ENCODE measurements at regions not wholly inside any gene's neighbourhood (a gene's known extent, or its start where the extent isn't known, plus 50 kb on each side); places are given as distances from the start of the nearest gene placed in this dataset.
"Not testable (repeated sequence)": the region's sequence is repeated elsewhere in the genome, so short reads cannot be mapped to it uniquely, and the experiment has no call there.

DNA sequence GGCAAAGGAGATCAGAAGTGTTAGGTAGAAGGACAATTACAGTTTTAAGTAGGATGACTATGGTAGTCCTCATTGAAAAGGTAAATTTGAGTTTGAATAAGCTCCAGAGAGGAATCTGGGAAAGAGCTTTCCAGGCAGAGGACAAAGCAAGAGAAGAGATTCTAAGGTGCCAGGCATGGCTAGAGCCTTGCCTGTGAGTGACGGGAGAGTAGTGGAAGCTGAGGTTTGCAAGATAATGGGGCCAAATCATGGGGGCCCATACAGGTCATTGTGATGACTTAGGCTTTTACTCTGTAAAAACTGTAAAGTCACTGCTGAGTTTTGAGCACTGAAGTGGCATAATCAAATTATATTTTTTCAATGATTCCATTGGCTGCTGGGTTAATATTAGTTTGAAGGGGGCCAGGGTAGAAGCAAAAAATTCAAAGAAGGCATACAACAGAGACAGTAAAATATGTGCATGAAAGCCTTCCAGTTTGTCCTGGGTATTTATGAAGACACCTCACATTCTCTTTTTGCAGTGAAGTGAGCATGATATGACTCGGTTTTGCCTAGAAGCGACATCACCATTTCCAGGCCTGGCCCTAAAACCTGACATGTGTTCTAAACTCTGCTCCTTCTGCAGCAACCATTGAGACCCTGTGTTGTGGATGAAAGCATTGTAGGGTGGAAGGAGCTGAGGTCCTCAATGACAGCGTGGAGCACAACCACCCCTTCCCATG, 279.8 kb upstream of the TNC start:
- in situ Hi-C loops (cut with MboI; ENCODE audit: low sequenced_read_pairs) = no loop called here

DNA sequence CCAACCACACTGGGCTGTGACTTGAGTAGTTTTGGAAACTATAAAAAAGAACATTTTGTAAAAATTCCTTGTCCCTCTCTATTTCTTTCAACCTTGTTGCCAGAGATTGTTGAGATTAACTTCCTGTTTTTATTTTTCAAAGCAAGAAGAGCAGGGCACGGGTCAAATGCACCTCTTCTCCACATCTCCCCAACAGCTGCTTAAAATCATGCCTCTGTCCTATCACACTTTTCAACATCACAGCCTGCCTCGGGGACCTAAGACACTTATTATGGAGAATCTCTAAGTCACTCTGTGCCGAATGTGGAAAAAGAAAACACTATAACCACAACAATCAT, 280.3 kb upstream of the TNC start:
- in situ Hi-C loops (cut with MboI; ENCODE audit: low sequenced_read_pairs) = no loop called here

DNA sequence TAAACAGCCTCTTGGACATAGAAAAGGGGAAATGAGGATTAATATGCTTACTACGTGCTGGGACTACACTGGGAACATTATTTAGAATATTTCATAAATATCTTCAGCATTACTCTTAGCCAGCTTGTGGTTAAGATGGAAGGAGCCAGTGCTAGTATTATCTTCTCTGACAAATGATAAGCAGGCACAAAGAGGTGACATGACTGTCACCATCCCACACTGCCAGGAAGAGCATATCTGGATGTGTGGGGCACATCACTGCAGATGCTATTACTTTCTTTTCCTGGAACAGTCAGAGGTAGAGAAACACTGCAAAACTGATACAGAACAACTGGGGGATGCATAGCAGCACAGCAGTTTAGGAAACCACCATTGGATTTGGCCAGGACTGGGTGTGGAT, 281.0 kb upstream of the TNC start:
- in situ Hi-C loops (cut with MboI; ENCODE audit: low sequenced_read_pairs) = no loop called here

DNA sequence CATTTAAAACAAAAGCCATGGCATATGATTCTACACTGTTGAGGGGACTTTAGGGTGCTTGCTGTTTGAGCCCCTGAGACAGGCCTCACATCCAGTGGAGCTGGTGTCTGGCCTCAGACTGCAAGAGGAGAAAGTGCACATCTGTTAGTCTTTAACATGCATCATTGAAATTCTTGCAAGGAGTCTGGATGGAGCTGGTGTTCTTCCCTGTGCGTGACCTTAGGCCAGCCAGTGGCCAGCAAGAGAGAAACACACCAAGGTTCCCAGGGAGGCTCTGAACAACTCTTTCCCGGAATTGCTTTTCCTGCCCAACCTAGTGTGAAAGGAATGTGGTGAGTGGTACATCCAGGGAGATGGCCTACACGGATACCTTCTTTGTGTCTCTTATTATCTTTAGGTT, 282.8 kb upstream of the TNC start:
- in situ Hi-C loops (cut with MboI; ENCODE audit: low sequenced_read_pairs) = no loop called here

DNA sequence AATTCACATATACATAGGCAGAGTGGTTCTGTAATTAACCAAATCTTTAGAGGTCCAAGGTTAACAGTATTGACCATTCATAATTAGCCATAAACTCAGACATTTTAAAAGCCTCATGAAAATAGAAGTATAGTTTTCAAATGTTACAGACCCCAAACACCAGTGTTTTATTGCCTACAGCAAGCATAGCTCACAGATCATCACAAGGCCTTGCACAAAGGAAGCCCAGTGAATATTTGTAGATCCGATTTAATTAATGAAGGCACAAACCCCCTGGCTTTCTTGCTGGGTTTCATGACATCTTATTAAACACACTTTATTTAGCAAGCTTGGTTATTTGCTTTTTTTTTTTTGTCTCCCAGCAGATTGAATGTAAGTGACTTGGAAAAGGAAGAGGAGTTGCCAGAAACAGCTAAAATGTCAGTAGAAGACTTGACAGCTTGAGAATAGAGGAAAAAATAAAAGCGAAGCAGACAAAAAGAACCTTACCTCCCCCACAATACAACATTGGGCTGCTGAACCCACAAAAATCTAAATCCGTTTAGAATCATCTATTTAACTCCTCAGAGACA, 283.9 kb upstream of the TNC start:
- in situ Hi-C loops (cut with MboI; ENCODE audit: low sequenced_read_pairs) = no loop called here

DNA sequence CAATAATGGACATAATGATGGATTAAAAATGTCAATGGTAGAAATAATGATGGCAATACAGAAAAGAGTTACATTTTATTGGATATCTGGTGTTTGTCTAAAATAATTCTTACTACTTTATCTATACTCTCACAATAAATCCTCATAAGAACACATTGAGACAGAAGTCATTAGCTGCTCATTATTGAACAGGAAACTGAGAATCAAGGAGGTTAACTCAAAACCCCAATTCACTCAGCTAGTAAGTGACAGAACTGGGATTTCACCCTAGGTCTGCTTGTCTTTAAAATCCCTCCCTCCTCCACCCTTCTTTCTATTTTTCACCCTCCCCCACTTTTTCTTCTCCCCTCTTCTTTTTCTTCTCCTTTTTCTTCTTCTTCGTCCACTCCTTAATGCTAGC, 285.8 kb upstream of the TNC start:
- in situ Hi-C loops (cut with MboI; ENCODE audit: low sequenced_read_pairs) = no loop called here

DNA sequence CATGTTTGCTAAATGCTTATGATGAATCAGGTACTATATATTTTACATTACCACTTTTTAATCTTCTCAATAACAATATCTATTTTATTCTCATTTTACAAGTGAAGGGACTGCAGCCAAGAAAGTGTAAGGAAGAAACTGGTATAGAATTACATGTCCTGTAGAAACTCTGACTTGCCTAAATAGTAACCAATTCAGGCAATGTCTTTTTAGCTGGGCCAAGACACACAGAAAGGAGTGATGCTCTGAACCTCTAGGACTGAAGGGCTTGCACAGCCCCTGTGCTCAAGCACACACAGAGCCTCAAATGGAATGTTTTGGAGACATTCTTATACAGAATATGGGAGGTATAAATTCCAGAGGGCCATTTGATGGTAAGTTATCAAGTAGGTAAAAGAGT, 286.4 kb upstream of the TNC start:
- in situ Hi-C loops (cut with MboI; ENCODE audit: low sequenced_read_pairs) = no loop called here

DNA sequence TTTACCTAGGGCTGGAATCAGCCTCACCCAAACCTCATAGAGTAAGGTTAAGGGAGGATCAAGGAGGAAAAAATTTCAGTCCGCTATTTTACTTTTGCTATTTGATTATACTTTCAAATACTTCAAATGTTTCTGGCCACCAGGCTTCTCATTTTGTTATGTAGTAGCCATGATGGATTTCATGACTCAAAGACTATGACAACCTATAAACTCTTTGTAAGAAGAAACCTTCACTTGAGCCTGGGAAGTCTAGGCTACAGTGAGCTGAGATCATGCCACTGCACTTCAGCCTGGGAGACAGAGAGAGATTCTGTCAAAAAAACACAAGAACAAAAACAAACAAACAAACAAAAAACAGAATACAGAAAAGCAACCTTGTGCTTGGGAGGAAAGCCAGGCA, 293.6 kb upstream of the TNC start:
- in situ Hi-C loops (cut with MboI; ENCODE audit: low sequenced_read_pairs) = no loop called here

DNA sequence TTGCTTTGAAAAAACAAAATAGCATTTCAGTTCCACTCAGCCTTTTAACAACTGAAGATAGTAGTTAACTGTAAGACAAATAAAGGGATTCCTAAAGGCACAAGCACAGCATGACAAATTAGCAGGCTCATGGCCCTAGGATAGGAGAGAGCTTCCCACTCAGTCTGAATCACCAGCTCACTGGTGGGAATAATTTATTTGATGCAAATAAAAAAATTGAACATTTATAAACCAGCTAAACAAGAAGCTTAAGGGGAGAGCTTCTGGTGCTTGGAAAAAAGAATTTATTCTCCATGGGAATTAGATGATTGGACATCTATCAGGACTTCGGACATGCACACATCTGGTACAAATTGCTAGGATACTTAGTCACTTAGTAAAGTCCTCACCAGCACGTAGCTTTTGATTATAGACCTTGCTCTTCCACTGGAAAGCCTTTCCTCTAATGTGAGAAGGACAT, 294.1 kb upstream of the TNC start:
- in situ Hi-C loops (cut with MboI; ENCODE audit: low sequenced_read_pairs) = no loop called here

DNA sequence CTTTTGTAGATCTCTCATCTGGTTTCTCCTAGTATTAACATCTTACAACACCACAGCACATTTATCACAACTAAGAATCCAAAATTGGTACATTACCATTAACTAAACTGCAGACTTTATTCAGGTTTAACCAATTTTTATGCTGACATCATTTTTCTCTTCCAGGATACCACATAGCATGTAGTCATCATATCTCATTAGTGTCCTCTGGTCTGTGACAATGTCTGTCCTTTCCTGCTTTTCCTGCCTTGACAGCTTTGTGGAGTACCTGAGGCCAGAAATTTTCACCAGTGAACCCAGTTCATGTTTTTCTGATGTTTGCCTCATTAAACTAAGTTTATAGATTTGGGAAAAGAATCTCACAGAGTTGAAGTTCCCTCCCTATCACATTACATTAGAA, 294.7 kb upstream of the TNC start:
- in situ Hi-C loops (cut with MboI; ENCODE audit: low sequenced_read_pairs) = no loop called here

DNA sequence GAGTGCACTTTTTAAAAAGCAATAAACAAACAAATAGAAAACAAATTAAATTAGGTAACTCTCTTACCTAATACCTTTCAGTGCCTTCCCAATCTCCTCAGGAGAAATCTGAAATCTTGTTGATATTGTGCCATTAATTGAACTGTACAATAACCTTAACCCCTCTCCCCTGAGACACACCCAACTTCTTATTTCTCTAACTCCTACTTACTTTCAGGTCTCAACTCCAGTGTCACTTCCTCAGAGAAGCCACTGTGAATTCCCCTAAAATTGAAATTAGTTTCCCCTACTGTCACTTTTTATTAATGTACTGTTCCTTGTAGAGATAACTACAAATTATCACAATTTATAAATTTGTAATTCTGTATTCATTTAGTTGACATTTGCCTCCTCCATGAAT, 295.3 kb upstream of the TNC start:
- in situ Hi-C loops (cut with MboI; ENCODE audit: low sequenced_read_pairs) = no loop called here

DNA sequence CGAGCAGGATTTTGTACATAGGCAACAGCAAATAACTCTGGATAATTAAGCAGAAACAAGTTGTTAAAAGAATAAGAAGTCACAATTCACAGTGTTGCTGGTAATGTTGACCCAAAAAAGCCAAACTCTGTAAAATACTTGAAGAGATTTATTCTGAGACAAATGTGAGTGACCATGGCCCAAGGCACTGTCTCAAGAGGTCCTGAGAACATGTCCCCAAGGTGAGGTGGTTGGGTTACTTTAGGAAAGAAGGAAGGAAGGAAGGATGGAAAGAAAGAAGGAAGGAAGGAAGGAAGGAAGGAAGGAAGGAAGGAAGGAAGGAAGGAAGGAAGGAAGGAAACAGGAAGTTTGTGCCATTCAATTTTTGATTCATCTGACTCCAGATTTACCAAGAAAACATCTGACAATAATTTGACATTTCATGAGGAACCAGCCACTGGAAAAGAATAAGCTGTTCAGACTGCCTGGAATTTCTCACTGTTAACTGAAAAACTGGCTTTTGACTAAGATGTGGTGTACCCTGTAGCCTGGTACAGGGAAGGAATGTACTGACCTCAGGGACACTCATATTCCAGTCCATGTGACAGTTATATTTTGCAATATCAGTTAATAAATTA, 295.9 kb upstream of the TNC start:
- in situ Hi-C loops (cut with MboI; ENCODE audit: low sequenced_read_pairs) = no loop called here

DNA sequence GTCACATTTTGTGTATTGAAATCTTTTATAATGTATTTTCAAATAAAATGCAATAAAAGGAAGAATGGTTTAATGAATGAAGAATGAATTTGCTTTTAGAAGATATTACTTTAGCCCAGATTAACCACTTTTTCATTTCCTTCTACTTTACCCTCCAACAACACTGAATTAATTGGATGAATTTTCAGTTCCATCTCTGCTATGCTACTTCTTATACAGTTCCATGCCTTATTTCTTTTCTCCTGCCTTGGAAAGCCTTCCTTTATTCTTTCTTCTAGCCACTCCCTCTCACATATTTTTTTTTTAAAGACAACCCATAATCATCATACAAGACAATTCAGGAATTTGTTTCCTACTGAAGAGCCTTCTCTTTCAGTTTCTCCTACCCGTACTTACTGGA, 296.6 kb upstream of the TNC start:
- in situ Hi-C loops (cut with MboI; ENCODE audit: low sequenced_read_pairs) = no loop called here

DNA sequence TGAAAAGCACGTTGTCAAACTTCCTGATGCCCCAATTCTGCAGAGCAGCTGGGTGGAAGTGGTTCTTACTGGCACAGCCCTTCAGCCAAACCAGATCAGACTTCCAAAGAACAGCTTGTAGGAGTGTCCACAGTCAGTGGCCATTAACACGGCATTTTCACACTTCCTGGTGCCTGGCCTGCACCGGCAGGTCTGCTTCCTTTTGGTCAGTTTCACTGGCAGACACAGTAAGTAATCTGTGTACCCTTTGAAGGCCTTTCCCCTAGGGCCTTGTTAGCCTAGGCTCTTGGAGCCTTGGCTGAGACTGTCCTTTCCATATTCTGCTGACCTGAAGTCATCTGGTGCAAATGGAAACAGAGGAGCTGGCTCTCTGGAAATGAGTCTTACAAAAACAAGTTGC, 297.5 kb upstream of the TNC start:
- in situ Hi-C loops (cut with MboI; ENCODE audit: low sequenced_read_pairs) = no loop called here

DNA sequence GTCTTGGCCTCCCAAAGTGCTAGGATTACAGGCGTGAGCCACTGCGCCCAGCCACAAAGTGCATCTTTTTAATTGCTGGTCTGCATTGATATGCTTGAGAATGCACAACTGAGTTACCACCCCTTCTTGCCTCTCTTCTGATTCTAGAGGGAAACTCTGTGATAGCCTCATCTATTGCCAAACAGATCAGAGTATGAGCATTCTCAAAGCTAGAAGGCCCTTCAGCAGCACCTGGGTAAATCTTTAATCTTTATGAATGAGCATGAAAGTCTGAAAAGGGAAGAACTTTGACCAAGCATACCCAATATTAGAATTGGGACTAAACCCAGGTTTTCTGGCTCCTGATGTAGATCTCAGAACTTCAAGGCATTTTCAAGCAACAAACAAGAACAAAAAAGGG, 298.3 kb upstream of the TNC start:
- in situ Hi-C loops (cut with MboI; ENCODE audit: low sequenced_read_pairs) = no loop called here

DNA sequence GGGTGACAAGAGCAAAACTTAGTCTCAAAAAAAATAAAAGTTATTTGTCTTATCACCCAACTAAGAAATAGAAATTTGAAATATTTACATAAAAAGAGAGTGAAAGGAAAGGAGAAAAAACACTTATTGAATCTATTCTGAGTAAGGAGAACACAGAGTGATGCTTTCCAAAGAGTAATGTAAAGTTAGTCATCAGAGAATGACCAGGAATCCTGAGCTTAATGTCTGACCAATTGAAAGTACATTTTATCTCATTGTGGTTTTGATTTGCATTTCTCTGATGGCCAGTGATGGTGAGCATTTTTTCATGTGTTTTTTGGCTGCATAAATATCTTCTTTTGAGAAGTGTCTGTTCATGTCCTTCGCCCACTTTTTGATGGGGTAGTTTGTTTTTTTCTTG, 300.2 kb upstream of the TNC start:
- in situ Hi-C loops (cut with MboI; ENCODE audit: low sequenced_read_pairs) = not testable (repeated sequence)

DNA sequence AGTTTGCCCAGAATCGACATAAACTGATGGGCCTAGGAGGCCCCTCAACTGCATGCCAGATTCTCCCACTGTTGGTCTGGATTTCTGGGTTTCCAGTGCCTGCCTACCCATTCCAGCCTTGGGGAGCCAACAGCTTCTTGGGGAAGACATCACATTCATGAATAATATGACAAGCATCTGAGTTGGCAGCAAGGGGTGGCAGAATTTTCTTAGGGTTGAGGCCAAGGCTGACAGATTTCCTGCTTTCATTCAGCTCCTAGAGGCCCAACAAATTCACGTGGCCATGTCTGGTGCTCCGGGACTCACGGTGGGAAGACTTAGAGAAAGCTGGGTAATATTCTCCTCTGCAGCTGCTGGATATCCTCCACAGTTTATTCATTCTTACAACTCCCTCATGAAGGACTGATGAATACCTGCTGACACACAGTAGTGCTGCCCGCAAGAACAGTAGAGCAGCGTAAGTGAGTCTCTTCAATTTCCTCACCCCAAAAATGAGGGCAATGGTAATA, 305.0 kb upstream of the TNC start:
- in situ Hi-C loops (cut with MboI; ENCODE audit: low sequenced_read_pairs) = no loop called here

DNA sequence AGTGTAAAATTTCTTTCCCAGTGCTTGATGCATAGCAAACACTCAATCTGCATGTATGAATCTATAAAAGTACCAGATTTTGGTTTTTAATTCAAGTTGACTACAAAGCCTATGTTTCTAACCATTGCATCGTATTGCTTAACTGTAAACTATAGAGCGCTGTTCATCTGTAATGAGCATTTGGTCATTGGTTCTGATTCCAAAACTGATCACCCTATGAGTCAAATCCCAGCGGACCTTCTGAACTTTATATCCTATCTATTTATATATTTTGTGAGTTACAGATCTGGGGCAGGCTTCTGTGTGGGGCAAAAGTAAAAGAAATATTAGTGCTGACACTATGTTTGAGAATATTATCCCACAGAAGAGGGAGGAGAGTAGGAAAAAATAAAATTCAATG, 305.7 kb upstream of the TNC start:
- in situ Hi-C loops (cut with MboI; ENCODE audit: low sequenced_read_pairs) = no loop called here

DNA sequence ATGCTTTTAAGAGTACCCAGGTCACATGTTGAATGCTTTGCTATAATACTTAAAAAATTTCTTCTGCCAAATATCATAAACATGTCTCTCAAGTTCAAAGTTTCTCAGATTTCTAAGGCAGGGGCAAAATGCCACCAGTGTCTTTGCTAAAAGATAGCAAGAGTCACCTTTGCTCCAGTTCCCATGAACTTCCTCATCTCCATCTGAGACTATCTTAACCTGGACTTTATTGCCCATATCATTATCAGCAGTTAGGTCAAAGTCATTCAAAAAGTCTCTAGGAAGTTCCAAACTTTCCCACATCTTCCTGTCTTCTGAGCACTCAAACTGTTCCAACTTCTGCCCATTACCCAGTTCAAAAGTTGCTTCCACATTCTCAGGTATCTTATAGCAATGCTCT, 307.6 kb upstream of the TNC start:
- in situ Hi-C loops (cut with MboI; ENCODE audit: low sequenced_read_pairs) = no loop called here

DNA sequence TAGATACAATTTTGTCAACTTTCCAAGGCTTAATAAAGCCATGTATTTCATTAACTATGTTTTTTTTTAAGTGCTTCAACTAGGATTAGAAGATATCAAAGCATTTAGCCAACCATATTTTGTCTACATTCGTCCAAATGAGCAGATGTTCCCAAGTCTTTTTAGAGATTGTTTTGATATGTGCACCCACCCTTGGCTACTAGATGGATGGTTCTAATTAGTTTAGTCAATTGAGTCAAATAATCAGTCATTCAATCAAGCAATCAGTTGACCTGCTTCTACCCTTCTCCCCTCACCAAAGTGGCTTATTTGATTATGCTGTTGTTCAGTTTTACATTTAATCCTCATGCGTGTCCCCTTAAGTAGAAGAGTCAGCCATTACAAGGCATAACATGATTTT, 319.5 kb upstream of the TNC start:
- in situ Hi-C loops (cut with MboI; ENCODE audit: low sequenced_read_pairs) = no loop called here

DNA sequence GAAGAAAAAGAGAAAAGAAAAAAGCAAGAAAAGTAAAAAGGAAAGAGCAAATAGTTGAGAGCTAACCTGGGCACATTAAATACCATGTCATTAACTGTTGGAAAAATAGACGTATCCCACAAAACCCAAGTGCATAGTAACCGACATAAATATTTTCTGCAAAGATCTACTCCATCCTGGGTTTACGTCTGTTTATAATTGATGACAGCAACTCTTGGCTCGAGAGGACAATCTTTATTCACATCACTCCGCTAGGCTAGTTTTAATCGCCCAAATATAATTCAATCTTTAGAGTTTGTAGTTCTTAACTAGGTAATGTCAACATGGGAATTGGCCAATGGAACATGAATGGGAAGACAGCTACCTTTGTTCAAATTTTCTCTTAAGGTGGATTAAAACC, 321.7 kb upstream of the TNC start:
- in situ Hi-C loops (cut with MboI; ENCODE audit: low sequenced_read_pairs) = no loop called here

DNA sequence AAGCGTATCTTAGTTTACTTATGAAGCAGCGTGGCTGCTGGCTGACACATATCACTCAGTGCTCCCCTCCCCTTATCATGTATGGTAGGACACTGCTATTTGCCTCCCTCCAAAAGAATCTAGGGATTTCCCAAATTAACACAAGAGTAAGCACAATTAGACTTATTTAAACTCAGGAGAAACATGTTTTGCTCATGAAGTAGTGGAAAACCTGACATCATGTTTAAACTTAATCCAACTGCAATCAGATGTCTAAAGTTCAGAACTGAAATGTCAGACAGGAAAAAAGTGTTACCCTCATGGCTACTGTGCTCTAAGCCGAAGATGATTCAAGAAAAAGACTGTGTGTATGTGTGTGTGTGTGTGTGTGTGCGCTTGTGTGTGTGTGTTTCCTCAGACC, 324.1 kb upstream of the TNC start:
- in situ Hi-C loops (cut with MboI; ENCODE audit: low sequenced_read_pairs) = no loop called here

DNA sequence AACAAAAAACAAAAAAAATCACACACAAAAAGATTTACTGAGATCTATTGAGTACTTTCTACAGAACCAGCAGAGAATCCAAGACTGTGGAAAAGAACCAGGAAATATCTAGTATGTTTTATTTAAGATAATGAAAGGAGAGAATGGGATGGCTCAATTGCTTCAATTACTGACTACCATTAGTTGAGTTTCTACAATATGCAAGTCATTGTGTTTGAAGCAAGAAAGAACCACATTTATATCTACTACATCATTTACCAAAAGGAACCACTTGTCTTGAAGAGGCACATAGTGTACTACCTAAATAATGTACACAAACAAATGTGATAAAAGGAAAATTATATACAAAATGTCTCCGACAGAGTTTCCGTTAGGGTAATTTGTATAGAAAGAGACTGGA, 325.9 kb upstream of the TNC start:
- in situ Hi-C loops (cut with MboI; ENCODE audit: low sequenced_read_pairs) = no loop called here
